Mucosa of stomach (tissue), 1 donor: ENCODE measurements at regions not wholly inside any gene's neighbourhood (a gene's known extent, or its start where the extent isn't known, plus 50 kb on each side); places are given as distances from the start of the nearest gene placed in this dataset.

ENCODE experiments used
- H3K27me3 ChIP-seq: one replicate; pipeline ENCODE4 v1.7.0; 2013; ENCODE audit warnings: mild to moderate bottlenecking, low read length; ENCODE audit not compliant: control insufficient read depth, insufficient read depth
- H3K36me3 ChIP-seq: one replicate; pipeline ENCODE4 v1.7.0; 2013; ENCODE audit warnings: low read length; ENCODE audit not compliant: control insufficient read depth, insufficient read depth
- H3K4me1 ChIP-seq: one replicate; pipeline ENCODE4 v1.7.0; 2013; ENCODE audit warnings: mild to moderate bottlenecking, low read length; ENCODE audit not compliant: control insufficient read depth, insufficient read depth
- H3K4me3 ChIP-seq: one replicate; pipeline ENCODE4 v1.7.0; 2013; ENCODE audit warnings: low read length
- H3K9ac ChIP-seq: one replicate; pipeline ENCODE4 v1.7.0; 2013; ENCODE audit warnings: mild to moderate bottlenecking, low read length, moderate library complexity
- H3K9me3 ChIP-seq: one replicate; pipeline ENCODE4 v1.7.0; 2013; ENCODE audit warnings: mild to moderate bottlenecking, low read length, moderate library complexity; ENCODE audit not compliant: control insufficient read depth
- donor health status: Pancreatic carcinoma.

DNA sequence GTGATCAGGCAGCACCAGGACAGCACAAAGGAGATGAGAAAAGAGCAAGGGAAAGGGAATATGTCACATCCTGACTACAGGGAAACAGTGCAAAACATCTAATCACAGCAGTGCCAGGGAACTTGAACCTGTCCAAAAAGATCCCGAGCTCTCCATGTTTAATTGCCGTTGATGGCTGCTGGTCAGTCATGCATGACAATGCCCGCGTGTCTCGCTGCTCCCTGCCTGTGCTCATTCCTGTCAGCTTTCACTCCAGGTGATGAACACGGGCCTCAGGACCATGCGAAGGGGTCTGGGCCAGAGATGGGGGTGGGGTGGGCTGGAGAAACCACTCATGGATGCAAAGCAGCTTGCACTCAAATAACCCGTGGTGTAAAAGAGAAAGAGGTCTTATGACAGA lies 287.0 kb downstream of the GPATCH2 start:
- no peaks in the 10 kb centered on the region for H3K9me3 ChIP-seq
- no peaks in the 10 kb centered on the region for H3K27me3 ChIP-seq
- H3K4me1 ChIP-seq: peaks cover 4% of the 10 kb centered on the region
- H3K36me3 ChIP-seq: no peaks in the 10 kb centered on the region
- no peak overlapping the region for H3K4me3 ChIP-seq
- no peak overlapping the region for H3K9ac ChIP-seq

DNA sequence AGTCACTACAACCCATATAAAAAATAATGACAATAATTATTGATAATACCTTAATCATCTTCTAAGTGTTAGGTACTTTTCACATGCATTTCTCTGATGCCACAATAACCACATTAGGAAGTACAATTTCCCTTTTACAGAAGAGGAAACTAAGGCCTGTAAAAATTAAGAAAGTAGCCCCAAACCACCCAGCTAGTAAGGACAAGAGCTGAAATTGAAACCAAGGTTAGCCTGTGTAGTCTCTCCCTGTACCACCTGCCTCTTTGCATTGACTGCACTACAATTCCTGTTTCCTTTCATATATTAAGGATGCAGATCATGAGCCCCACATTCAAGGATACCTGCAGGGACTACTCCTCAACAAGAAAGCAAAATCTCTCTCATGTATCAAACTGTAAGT lies 288.8 kb downstream of the GPATCH2 start:
- H3K4me3 ChIP-seq: no peak overlapping the region
- H3K9me3 ChIP-seq: no peaks in the 10 kb centered on the region
- H3K9ac ChIP-seq: no peak overlapping the region
- no peaks in the 10 kb centered on the region for H3K4me1 ChIP-seq
- no peaks in the 10 kb centered on the region for H3K36me3 ChIP-seq
- H3K27me3 ChIP-seq: no peaks in the 10 kb centered on the region

DNA sequence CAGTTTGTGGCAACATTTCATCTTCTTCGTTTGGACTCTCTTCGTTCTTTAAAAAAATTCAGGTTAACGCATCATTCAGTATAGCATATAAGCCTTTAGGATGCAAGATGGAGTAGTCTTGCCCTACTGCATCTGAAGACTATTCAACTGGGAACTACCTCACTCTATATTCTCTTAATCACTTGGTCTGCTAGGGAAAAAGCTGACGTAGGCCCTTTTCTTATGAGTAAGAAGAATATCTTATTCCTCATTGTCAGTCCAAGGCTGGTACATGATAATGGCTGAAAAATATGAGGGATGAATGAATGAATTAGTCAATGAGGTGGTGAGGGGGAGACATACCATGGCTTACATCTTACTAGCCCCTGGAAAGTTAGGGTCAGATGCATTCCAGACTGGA lies 294.2 kb downstream of the GPATCH2 start:
- no peak overlapping the region for H3K4me3 ChIP-seq
- no peaks in the 10 kb centered on the region for H3K36me3 ChIP-seq
- H3K9me3 ChIP-seq: no peaks in the 10 kb centered on the region
- no peaks in the 10 kb centered on the region for H3K27me3 ChIP-seq
- H3K4me1 ChIP-seq: no peaks in the 10 kb centered on the region
- no peak overlapping the region for H3K9ac ChIP-seq

DNA sequence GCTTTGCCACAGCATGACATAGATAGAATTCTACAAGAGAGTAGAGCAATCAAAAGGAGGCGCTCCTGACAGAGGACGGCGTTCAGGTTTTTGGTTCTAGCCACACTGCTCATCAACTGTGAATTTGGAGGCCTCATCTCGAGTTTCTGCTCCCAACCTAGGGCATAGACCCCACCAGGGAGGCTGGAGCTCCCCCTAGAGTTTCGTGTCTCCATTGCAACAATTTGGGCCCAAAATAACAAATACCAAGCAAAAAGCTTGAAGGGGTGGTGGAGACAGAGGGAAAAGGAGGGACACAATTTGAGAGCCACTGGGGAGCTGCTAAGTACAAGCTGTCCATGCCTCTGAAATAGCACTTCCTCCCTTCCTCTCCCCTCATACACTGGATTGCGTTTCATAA lies 297.0 kb downstream of the GPATCH2 start:
- Histone ChIP-seq H3K27me3 (no peaks in the 10 kb centered on the region), H3K4me3 (no peak overlapping the region), H3K9ac (no peak overlapping the region), H3K36me3 (no peaks in the 10 kb centered on the region), H3K9me3 (no peaks in the 10 kb centered on the region), H3K4me1 (no peaks in the 10 kb centered on the region)

DNA sequence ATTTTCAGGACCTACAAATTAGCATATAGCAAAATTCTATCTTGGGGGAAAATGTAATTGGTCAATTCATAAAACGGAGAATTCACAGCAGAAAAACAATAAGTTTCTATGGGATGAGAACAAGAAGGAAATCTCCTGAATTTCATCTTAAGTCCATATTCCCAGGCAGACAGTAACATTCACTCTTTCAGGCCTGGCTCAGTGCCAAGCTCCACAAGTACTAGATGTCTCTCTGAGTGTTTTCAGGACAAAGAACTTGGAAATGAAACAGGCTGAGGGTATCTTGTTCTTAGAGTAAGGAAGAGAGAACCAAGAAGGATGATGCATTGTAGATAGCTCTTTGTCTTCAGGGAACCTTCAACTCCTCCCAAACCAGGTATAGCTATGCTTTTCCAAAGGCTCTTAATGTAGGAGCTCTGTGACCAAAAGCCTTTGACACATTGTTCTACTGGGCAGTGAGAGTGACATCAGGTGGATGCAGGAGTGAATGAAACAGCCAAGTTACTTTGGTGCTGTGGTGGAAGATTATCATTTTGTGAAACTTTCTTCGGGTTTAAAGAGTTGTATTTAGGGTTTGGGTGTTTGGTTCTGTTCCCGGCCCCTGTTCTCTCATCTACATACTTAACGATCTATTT lies 298.3 kb downstream of the GPATCH2 start:
- Histone ChIP-seq H3K27me3 (no peaks in the 10 kb centered on the region), H3K4me1 (no peaks in the 10 kb centered on the region), H3K9ac (no peak overlapping the region), H3K36me3 (no peaks in the 10 kb centered on the region), H3K9me3 (no peaks in the 10 kb centered on the region), H3K4me3 (no peak overlapping the region)

DNA sequence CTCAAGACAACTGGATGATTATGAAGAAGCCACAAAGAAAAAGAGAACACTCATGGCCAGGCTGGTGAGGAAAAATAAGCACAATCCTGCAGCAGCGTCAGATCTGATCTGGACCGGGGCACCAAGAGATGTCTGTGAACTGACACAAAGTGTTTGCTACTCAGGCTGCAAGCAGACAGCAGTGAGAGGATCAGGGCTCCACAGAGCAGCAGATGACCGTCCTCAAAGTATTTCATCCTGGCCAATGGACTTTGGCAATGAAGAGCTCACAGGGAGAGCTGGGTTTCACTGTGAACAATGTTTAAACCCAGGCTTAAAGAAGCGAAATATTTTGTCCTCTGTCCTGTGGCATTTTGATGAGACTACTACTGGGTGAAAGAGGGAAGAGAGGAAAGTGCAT lies 299.2 kb downstream of the GPATCH2 start:
- no peaks in the 10 kb centered on the region for H3K9me3 ChIP-seq
- no peaks in the 10 kb centered on the region for H3K4me1 ChIP-seq
- H3K9ac ChIP-seq: no peak overlapping the region
- no peaks in the 10 kb centered on the region for H3K27me3 ChIP-seq
- no peak overlapping the region for H3K4me3 ChIP-seq
- H3K36me3 ChIP-seq: no peaks in the 10 kb centered on the region

DNA sequence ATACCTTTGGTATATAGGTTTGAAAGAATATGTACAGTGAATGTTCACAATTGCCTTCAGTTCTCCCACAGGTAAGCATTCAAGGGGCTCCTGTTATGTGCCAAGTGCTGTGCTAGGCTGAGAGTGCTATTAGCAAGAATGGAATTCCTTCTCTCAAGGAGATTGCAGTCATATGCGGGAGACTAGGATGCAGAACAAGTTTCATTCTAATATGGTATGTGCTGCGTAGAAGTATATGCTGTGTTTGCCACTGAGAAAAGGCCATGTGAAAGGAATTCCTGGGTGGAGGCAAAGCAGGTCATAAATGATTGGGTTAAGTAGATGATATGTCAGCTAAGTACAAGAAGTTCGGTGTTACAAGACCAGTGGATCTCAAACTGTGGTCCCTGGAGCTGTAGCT lies 303.0 kb downstream of the GPATCH2 start:
- H3K27me3 ChIP-seq: no peaks in the 10 kb centered on the region
- H3K9me3 ChIP-seq: no peaks in the 10 kb centered on the region
- H3K9ac ChIP-seq: no peak overlapping the region
- no peaks in the 10 kb centered on the region for H3K36me3 ChIP-seq
- H3K4me3 ChIP-seq: no peak overlapping the region
- H3K4me1 ChIP-seq: no peaks in the 10 kb centered on the region

DNA sequence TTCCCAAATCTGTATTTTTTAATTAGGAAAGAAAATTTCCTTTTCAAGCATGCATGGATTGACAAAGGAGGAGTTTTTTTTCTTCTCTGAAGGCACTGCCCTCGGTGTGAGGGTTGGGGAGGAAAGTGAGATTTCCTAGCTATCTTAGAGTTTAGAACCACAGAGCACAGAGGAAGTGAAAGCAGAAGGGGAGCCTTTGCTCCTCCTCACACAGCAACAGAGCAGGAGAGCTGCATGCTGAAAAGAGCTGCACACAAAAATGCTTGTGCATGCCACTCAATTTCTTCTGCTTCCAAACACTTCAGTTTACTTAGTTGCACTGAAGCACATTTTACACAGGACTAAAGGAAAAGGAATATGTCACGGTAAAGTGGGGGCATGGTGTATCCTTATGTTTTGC lies 308.1 kb downstream of the GPATCH2 start:
- Histone ChIP-seq H3K27me3 (no peaks in the 10 kb centered on the region), H3K4me1 (no peaks in the 10 kb centered on the region), H3K9me3 (no peaks in the 10 kb centered on the region), H3K4me3 (no peak overlapping the region), H3K9ac (no peak overlapping the region), H3K36me3 (no peaks in the 10 kb centered on the region)

DNA sequence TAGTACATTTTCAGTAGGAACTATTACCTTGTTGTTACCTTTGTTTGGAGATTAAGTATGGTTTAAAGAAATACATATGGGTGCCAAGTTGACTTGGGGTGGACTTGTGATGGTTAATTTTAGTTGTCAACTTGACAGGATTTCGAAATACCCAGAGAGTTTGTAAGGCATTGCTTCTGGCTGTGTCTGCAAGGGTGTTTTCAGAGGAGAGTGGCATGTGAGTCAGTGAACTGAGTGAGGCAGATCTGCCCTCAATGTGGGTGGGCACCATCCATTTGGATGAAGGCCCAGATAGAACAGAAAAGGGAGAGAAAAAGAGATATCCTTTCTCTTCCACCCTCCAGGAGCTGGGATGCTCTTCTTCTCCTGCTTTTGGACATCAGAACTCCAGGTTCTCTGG lies 315.5 kb downstream of the GPATCH2 start:
- no peak overlapping the region for H3K4me3 ChIP-seq
- H3K4me1 ChIP-seq: no peaks in the 10 kb centered on the region
- H3K36me3 ChIP-seq: no peaks in the 10 kb centered on the region
- H3K9me3 ChIP-seq: no peaks in the 10 kb centered on the region
- no peaks in the 10 kb centered on the region for H3K27me3 ChIP-seq
- no peak overlapping the region for H3K9ac ChIP-seq

DNA sequence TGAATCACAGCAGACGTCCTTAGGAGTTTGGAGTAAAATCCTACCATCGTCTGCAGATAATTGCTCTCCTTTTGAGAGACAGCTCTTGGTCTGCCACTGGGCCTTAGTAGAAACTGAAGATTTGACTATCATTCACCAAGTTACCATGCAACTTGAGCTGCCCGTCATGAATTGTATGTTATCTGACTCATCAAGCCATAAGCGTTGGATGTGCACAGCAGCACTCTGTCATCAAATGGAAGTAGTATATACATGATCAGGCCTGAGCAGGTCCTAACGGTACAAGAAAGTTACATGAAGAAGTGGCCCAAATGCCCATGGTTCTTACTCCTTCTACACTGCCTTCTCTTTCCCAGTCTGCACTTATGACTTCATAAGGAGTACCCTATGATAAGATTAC lies 317.8 kb downstream of the GPATCH2 start:
- no peaks in the 10 kb centered on the region for H3K9me3 ChIP-seq
- no peak overlapping the region for H3K9ac ChIP-seq
- no peaks in the 10 kb centered on the region for H3K4me1 ChIP-seq
- H3K27me3 ChIP-seq: no peaks in the 10 kb centered on the region
- H3K36me3 ChIP-seq: no peaks in the 10 kb centered on the region
- H3K4me3 ChIP-seq: no peak overlapping the region

DNA sequence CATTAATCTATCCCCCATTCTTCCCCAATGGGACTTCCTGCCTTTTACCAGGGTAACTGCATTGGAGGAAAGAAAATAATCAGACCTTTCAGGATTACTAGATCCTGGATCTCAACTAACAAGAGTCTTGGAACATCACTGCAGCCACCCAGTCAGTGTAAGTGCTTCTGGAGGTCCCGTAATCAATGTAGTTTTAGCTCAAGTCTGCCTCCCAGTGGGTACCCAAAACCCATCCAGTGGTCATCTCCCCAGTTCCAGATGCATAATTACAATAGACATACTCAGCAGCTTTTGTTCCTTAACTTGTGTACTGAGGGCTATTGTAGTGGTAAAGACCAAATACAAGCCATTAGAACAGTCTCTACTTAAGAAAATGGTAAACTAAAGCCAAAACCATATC lies 319.1 kb downstream of the GPATCH2 start:
- Histone ChIP-seq H3K27me3 (no peaks in the 10 kb centered on the region), H3K36me3 (no peaks in the 10 kb centered on the region), H3K9me3 (no peaks in the 10 kb centered on the region), H3K9ac (no peak overlapping the region), H3K4me1 (no peaks in the 10 kb centered on the region), H3K4me3 (no peak overlapping the region)

DNA sequence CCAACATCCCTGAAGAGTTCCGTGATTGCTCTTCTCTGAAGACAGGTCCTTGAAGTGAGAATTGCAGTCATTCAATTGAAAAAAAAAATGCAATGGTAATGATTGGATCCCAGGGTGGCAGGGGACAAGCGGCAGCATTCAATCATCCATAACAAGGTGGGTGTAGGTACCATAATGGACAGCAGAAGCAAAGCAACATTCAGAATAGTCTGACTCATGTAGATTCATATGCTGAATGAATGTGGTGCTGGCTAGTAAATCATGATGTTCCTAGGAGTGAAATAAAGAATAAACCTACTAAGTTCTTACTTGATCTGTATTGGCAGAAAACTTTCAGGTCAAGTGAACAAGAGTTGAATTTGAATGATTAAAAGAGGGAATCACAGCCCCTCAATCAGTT lies 319.6 kb downstream of the GPATCH2 start:
- no peaks in the 10 kb centered on the region for H3K9me3 ChIP-seq
- no peaks in the 10 kb centered on the region for H3K27me3 ChIP-seq
- H3K4me1 ChIP-seq: no peaks in the 10 kb centered on the region
- no peak overlapping the region for H3K9ac ChIP-seq
- H3K4me3 ChIP-seq: no peak overlapping the region
- H3K36me3 ChIP-seq: no peaks in the 10 kb centered on the region

DNA sequence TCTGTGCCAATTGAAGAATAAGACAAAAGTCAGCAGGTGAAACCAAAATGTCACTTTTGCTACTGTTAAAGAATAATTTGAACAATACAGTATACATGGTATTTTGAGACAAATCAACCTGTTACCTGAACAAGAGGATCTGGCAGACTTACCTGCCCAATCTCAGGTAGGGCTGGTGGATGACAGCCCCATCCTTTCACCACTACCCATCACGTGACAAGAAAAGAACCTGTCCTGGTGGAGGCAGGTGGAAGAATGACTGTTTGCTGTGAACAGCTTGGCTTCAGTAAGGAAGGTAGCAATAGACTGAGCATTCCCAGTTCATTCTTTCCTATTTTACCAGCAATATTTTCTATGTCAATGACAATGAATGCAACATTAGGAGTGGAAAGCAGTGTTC lies 349.6 kb downstream of the GPATCH2 start:
- Histone ChIP-seq H3K4me3 (no peak overlapping the region), H3K4me1 (no peaks in the 10 kb centered on the region), H3K36me3 (no peaks in the 10 kb centered on the region), H3K27me3 (no peaks in the 10 kb centered on the region), H3K9me3 (no peaks in the 10 kb centered on the region), H3K9ac (no peak overlapping the region)
